Neural progenitor cell (in vitro differentiated cells): ENCODE measurements at regions not wholly inside any gene's neighbourhood (a gene's known extent, or its start where the extent isn't known, plus 50 kb on each side); places are given as distances from the start of the nearest gene placed in this dataset.

Experiments
- DNase-seq: peaks from one replicate; pipeline ENCODE4 v3.0.0-alpha.2; 2016; ENCODE audit warnings: low spot score
- H2AFZ ChIP-seq: fragments of 200-600 bp; sonication (generic); replicated peaks from 2 replicates; pipeline ENCODE4 v1.6.1; 2016; ENCODE audit warnings: antibody characterized with exemption
- H3F3A ChIP-seq: fragments of 200-600 bp; sonication (generic); 2 replicates; pipeline ENCODE4 v1.6.1; 2016; ENCODE audit warnings: antibody characterized with exemption, low read depth
- H3K27ac ChIP-seq: fragments of 200-600 bp; sonication (generic); 2 replicates; pipeline ENCODE4 v1.5.1; 2016; ENCODE audit warnings: mild to moderate bottlenecking
- H3K27me3 ChIP-seq: fragments of 200-600 bp; sonication (generic); 2 replicates; pipeline ENCODE4 v1.6.1; 2016; ENCODE audit warnings: mild to moderate bottlenecking, moderate library complexity
- H3K36me3 ChIP-seq: fragments of 200-600 bp; sonication (generic); 2 replicates; pipeline ENCODE4 v1.5.1; 2016
- H3K4me1 ChIP-seq: fragments of 200-600 bp; sonication (generic); 2 replicates; pipeline ENCODE4 v1.6.1; 2016; ENCODE audit warnings: mixed run types
- H3K4me2 ChIP-seq: fragments of 200-600 bp; sonication (generic); 2 replicates; pipeline ENCODE4 v1.6.1; 2016
- H3K4me3 ChIP-seq: fragments of 200-600 bp; sonication (generic); 2 replicates; pipeline ENCODE4 v1.5.1; 2016
- H3K79me2 ChIP-seq: fragments of 200-600 bp; sonication (generic); 2 replicates; pipeline ENCODE4 v1.6.1; 2016; ENCODE audit warnings: low read depth
- H3K9ac ChIP-seq: fragments of 200-600 bp; sonication (generic); 2 replicates; pipeline ENCODE4 v1.6.1; 2016
- H3K9me3 ChIP-seq: fragments of 200-600 bp; sonication (generic); 2 replicates; pipeline ENCODE4 v1.5.1; 2016; ENCODE audit warnings: low read depth
- H4K20me1 ChIP-seq: fragments of 200-600 bp; sonication (generic); 2 replicates; pipeline ENCODE4 v1.6.1; 2016; ENCODE audit warnings: low read depth
- H3K27ac Mint-ChIP-seq: 3 replicates; pipeline ENCODE4 v1.8.0; 2021; ENCODE audit warnings: mixed read lengths
- H3K27me3 Mint-ChIP-seq: 2 replicates; pipeline ENCODE4 v1.8.0; 2022; ENCODE audit warnings: low read depth, mild to moderate bottlenecking, inconsistent platforms, moderate library complexity, mixed read lengths; ENCODE audit not compliant: insufficient read depth
- H3K36me3 Mint-ChIP-seq: 3 replicates; pipeline ENCODE4 v1.8.0; 2021; ENCODE audit warnings: mixed read lengths
- H3K4me1 Mint-ChIP-seq: 3 replicates; pipeline ENCODE4 v1.8.0; 2021; ENCODE audit warnings: mixed read lengths
- H3K4me3 Mint-ChIP-seq: 3 replicates; pipeline ENCODE4 v1.8.0; 2021; ENCODE audit warnings: mild to moderate bottlenecking, moderate library complexity, mixed read lengths
- H3K9me3 Mint-ChIP-seq: 3 replicates; pipeline ENCODE4 v1.8.0; 2020; ENCODE audit warnings: mixed read lengths
- EZH2 ChIP-seq: fragments of 200-600 bp; sonication (generic); IDR thresholded peaks from 2 replicates; pipeline ENCODE4 v1.6.1; 2017; ENCODE audit warnings: antibody characterized with exemption, mild to moderate bottlenecking, moderate library complexity
- EZH2phosphoT487 ChIP-seq: fragments of 200-600 bp; sonication (generic); IDR thresholded peaks from 2 replicates; pipeline ENCODE4 v1.6.1; 2017; ENCODE audit warnings: antibody characterized with exemption
- TF ChIP-seq, protein P1 (sequence below): fragments of 200-600 bp; sonication (generic); IDR thresholded peaks from 2 replicates; pipeline ENCODE4 v1.5.1; 2017; ENCODE audit warnings: antibody characterized with exemption, mild to moderate bottlenecking

DNA sequence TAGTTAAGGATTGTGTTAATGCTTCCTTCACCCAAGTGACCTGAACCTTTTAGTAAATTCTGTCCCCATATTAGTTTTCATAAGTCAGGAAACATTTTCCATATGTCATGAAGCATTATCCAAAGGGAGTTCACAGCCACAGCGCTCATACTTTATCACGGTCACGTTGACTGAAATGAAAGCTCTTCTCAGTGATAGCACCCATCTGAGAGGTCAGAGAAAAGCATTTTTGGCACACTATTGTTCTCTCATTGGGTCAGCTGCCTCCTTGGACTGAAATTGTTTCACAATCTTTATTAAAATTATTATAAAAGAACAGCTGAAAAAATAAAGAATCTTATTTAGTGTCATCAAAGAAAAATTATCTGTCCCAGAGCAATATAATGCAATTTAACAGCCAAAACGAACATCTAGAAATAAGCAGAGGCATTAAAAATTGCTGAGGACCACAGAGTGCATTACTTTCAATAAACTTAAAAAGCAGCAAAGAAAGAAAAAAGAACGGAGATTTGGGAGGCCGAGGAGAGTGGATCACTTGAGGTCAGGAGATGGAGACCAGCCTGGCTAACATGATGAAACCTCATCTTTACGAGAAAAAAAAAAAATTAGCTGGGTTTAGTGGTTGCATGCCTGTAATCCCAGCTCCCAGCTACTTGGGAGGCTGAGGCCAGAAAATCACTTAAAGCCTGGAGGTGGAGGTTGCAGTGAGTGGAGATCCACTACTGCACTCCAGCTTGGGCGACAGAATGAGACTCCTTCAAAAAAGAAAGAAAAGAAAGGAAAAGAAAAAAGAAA is 680.8 kb upstream of the FAM241A start:
- H3K27me3 ChIP-seq = no peaks in the 10 kb centered on the region
- H3K9me3 Mint-ChIP-seq = peaks cover 3% of the 10 kb centered on the region
- TF ChIP-seq, protein P1, sequence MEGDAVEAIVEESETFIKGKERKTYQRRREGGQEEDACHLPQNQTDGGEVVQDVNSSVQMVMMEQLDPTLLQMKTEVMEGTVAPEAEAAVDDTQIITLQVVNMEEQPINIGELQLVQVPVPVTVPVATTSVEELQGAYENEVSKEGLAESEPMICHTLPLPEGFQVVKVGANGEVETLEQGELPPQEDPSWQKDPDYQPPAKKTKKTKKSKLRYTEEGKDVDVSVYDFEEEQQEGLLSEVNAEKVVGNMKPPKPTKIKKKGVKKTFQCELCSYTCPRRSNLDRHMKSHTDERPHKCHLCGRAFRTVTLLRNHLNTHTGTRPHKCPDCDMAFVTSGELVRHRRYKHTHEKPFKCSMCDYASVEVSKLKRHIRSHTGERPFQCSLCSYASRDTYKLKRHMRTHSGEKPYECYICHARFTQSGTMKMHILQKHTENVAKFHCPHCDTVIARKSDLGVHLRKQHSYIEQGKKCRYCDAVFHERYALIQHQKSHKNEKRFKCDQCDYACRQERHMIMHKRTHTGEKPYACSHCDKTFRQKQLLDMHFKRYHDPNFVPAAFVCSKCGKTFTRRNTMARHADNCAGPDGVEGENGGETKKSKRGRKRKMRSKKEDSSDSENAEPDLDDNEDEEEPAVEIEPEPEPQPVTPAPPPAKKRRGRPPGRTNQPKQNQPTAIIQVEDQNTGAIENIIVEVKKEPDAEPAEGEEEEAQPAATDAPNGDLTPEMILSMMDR = no peak
- TF ChIP-seq EZH2 (no peak), EZH2phosphoT487 (no peak)
- H3K4me3 Mint-ChIP-seq = no peak overlapping the region
- no peak overlapping the region for H3K27ac ChIP-seq
- H3K79me2 ChIP-seq = no peaks in the 10 kb centered on the region
- no peaks in the 10 kb centered on the region for H3K9me3 ChIP-seq
- H3K27ac Mint-ChIP-seq = no peak overlapping the region
- DNase-seq = no peak
- H4K20me1 ChIP-seq = no peaks in the 10 kb centered on the region
- no peak overlapping the region for H3K9ac ChIP-seq
- H3K4me1 ChIP-seq = no peaks in the 10 kb centered on the region
- no peak overlapping the region for H3K4me3 ChIP-seq
- peaks cover 2% of the 10 kb centered on the region for H3K27me3 Mint-ChIP-seq
- no peaks in the 10 kb centered on the region for H3K4me1 Mint-ChIP-seq
- no peaks in the 10 kb centered on the region for H3K36me3 Mint-ChIP-seq
- H3K4me2 ChIP-seq = no peak overlapping the region
- H3F3A ChIP-seq = no peaks in the 10 kb centered on the region
- no peak overlapping the region for H2AFZ ChIP-seq
- no peaks in the 10 kb centered on the region for H3K36me3 ChIP-seq

DNA sequence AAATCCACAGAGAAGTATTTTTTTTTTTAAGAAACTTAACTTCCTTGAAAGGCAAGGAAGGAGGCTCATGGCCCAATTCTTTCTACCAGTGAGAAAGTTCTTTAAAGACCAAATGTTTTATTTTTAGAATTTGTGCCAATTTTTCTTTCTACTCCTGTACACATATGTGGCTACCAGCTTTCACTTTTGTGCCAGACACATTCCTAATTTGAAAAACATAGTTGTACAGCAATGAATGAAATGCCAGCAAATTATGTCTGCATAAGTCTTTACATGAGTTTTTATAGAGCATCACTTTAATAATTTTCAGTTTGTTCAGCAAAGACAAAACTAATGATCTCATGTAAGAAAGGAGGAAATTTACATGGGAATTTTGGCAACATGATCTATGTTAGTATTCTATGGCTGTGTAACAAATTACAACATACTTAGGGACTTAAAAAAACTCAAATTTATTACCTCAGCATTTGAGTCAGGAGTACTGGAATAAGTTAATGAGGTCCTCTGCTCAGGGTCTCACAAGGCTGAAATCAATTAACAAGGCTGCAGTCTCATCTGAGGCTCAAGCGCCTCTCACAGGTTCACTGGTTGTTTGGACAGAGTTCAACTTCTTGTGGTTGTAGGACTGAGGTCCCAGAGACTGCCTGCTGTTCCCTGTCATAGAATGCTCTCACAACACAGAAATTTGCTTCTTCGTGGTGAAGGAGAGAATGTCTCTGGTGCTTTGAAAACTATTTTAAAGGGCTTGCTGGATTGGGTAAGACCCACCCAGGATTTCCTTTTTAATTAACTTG is 678.2 kb upstream of the FAM241A start:
- peaks cover 3% of the 10 kb centered on the region for H3K9me3 Mint-ChIP-seq
- no peak overlapping the region for H3K27ac Mint-ChIP-seq
- H3K27ac ChIP-seq = no peak overlapping the region
- no peaks in the 10 kb centered on the region for H3K36me3 Mint-ChIP-seq
- no peaks in the 10 kb centered on the region for H3K4me1 Mint-ChIP-seq
- H2AFZ ChIP-seq = no peak overlapping the region
- H3K27me3 ChIP-seq = no peaks in the 10 kb centered on the region
- H4K20me1 ChIP-seq = no peaks in the 10 kb centered on the region
- H3K27me3 Mint-ChIP-seq = peaks cover 2% of the 10 kb centered on the region
- no peak overlapping the region for H3K4me3 ChIP-seq
- H3K79me2 ChIP-seq = no peaks in the 10 kb centered on the region
- no peak for TF ChIP-seq EZH2
- TF ChIP-seq EZH2phosphoT487 = no peak
- TF ChIP-seq, protein P1 = no peak
- no peaks in the 10 kb centered on the region for H3K4me1 ChIP-seq
- no peak overlapping the region for H3K4me2 ChIP-seq
- no peak for DNase-seq
- H3K9ac ChIP-seq = no peak overlapping the region
- no peaks in the 10 kb centered on the region for H3K9me3 ChIP-seq
- H3K36me3 ChIP-seq = no peaks in the 10 kb centered on the region
- H3F3A ChIP-seq = no peaks in the 10 kb centered on the region
- H3K4me3 Mint-ChIP-seq = no peak overlapping the region

DNA sequence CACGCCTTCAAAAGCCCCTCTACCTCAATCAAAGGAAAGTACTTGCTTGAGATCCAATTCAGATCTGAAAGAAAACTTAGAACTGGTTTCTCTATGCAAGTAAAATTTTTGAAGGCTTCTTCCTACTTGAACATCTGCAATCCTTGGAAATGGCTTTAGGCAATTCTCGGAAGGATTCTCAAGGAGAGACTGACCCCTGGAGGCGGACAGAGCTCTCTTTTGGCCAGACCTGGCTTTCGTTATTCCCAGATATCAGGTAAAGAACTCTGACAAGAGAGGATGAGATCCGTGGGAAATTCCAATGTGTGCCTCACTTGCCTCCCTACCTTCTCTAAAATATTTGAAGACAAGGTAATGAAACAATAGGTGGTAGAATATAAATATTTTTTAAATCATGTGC is 670.3 kb upstream of the FAM241A start:
- Histone ChIP-seq H3K79me2 (no peaks in the 10 kb centered on the region), H3K4me3 (no peak overlapping the region), H3K9me3 (no peaks in the 10 kb centered on the region), H4K20me1 (no peaks in the 10 kb centered on the region), H2AFZ (no peak overlapping the region), H3K4me1 (no peaks in the 10 kb centered on the region), H3K9ac (no peak overlapping the region), H3F3A (no peaks in the 10 kb centered on the region), H3K27ac (no peak overlapping the region), H3K4me2 (no peak overlapping the region), H3K36me3 (no peaks in the 10 kb centered on the region), H3K27me3 (no peaks in the 10 kb centered on the region)
- Mint-ChIP-seq H3K27me3 (no peaks in the 10 kb centered on the region), H3K4me1 (no peaks in the 10 kb centered on the region), H3K36me3 (no peaks in the 10 kb centered on the region), H3K4me3 (no peak overlapping the region), H3K27ac (no peak overlapping the region), H3K9me3 (no peaks in the 10 kb centered on the region)
- TF ChIP-seq, protein P1 = peak; percentile 80
- TF ChIP-seq EZH2phosphoT487 = no peak
- peak; percentile 72 for DNase-seq
